ENCODE measurements at regions not wholly inside any gene's neighbourhood (a gene's known extent, or its start where the extent isn't known, plus 50 kb on each side); places are given as distances from the start of the nearest gene placed in this dataset.
A peak's percentile ranks its signal among the peaks of the same experiment; 100 is the strongest.

DNA sequence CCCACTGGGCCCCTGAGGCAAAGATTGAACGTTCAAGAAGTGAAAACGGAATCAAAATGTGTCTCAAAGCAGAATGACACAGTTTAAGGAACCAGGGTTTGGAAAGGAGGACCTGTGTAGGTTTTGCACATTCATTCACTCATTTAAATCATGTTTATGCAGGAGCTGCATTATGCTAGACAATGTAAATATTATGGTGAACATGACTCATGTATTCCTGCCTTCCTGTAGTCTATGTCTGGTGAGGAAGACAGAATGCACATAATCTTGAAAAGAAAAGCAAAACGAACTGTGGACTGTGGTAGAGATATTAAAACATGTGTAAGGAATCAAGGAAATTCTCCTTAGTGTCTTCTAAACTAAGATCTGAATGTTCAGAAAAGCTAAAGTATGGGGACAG, 311.8 kb upstream of the SMIM31 start:
- no peak overlapping the region for H3K9ac ChIP-seq (ENCODE audit: low read length)
- H3K27me3 ChIP-seq (replicated peaks; ENCODE audit: control insufficient read depth, insufficient read depth, low read length): no peaks in the 10 kb centered on the region
- H3K4me3 ChIP-seq (ENCODE audit: low read length): no peak overlapping the region
- peaks cover 7% of the 10 kb centered on the region for H3K4me1 ChIP-seq (ENCODE audit: control insufficient read depth, insufficient read depth, low read length)
- H3K9me3 ChIP-seq (ENCODE audit: control insufficient read depth, low read length): no peaks in the 10 kb centered on the region
- H3K36me3 ChIP-seq (ENCODE audit: control insufficient read depth, insufficient read depth, low read length, severe bottlenecking): no peaks in the 10 kb centered on the region
- no peak for DNase-seq (ENCODE audit: low read depth)

DNA sequence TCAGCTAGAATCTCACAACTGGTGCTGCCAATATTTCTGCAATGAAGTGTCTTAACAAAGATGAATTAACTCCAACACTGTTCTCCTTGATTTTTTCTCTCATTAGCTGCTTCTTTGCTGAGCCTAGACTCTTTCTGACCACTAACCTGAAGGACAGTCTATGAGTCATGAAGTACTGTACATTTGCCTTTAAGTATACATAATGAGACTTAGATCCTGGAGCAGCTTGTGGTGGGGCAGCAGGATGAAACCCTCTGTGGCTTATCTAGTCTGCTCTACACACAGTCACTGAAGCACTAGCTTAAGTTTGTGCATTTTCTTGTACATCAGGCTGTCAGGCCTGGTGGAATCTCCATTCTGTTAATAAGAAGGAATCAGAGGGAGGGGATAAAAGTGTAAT, 307.4 kb upstream of the SMIM31 start:
- Histone ChIP-seq H3K9ac (ENCODE audit: low read length) (no peak overlapping the region), H3K9me3 (ENCODE audit: control insufficient read depth, low read length) (no peaks in the 10 kb centered on the region), H3K27me3 (replicated peaks; ENCODE audit: control insufficient read depth, insufficient read depth, low read length) (no peaks in the 10 kb centered on the region), H3K36me3 (ENCODE audit: control insufficient read depth, insufficient read depth, low read length, severe bottlenecking) (no peaks in the 10 kb centered on the region), H3K4me3 (ENCODE audit: low read length) (no peak overlapping the region), H3K4me1 (ENCODE audit: control insufficient read depth, insufficient read depth, low read length) (no peaks in the 10 kb centered on the region)
- no peak for DNase-seq (ENCODE audit: low read depth)

DNA sequence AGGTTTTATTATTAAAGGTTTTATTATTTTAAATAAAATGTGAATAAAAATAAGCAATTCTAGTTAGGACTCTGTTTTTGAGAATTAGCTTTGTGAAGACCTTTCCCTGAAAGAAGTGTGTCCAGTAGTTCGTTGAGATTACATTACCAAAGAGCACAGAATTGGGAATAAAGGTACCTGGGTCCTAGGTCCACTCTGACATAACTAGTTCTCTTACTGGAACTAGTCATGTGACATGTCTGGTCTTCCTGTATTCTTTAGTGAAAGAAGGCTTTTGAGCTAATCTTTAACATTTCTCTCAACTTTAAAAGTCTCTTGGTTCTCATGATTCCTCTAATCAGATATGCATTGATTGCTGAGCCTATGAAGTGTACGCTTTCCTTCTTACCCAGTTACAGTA, 292.0 kb upstream of the SMIM31 start:
- H3K36me3 ChIP-seq (ENCODE audit: control insufficient read depth, insufficient read depth, low read length, severe bottlenecking): no peaks in the 10 kb centered on the region
- no peak overlapping the region for H3K4me3 ChIP-seq (ENCODE audit: low read length)
- H3K9ac ChIP-seq (ENCODE audit: low read length): no peak overlapping the region
- H3K9me3 ChIP-seq (ENCODE audit: control insufficient read depth, low read length): peaks cover 2% of the 10 kb centered on the region
- no peaks in the 10 kb centered on the region for H3K27me3 ChIP-seq (replicated peaks; ENCODE audit: control insufficient read depth, insufficient read depth, low read length)
- DNase-seq (ENCODE audit: low read depth): no peak
- H3K4me1 ChIP-seq (ENCODE audit: control insufficient read depth, insufficient read depth, low read length): peaks cover 2% of the 10 kb centered on the region

GRCh38 chr4:164462471-164462870, 291.5 kb upstream of the SMIM31 start:
- H3K36me3 ChIP-seq (ENCODE audit: control insufficient read depth, insufficient read depth, low read length, severe bottlenecking): no peaks in the 10 kb centered on the region
- H3K9ac ChIP-seq (ENCODE audit: low read length): no peak overlapping the region
- no peak overlapping the region for H3K4me3 ChIP-seq (ENCODE audit: low read length)
- no peak for DNase-seq (ENCODE audit: low read depth)
- no peaks in the 10 kb centered on the region for H3K27me3 ChIP-seq (replicated peaks; ENCODE audit: control insufficient read depth, insufficient read depth, low read length)
- peaks cover 2% of the 10 kb centered on the region for H3K4me1 ChIP-seq (ENCODE audit: control insufficient read depth, insufficient read depth, low read length)
- no peaks in the 10 kb centered on the region for H3K9me3 ChIP-seq (ENCODE audit: control insufficient read depth, low read length)

GRCh38 chr4:164464313-164464712, 289.6 kb upstream of the SMIM31 start:
- Histone ChIP-seq H3K27me3 (replicated peaks; ENCODE audit: control insufficient read depth, insufficient read depth, low read length) (no peaks in the 10 kb centered on the region), H3K4me3 (ENCODE audit: low read length) (no peak overlapping the region), H3K4me1 (ENCODE audit: control insufficient read depth, insufficient read depth, low read length) (peaks cover 2% of the 10 kb centered on the region), H3K9me3 (ENCODE audit: control insufficient read depth, low read length) (no peaks in the 10 kb centered on the region), H3K9ac (ENCODE audit: low read length) (no peak overlapping the region), H3K36me3 (ENCODE audit: control insufficient read depth, insufficient read depth, low read length, severe bottlenecking) (no peaks in the 10 kb centered on the region)
- no peak for DNase-seq (ENCODE audit: low read depth)

DNA sequence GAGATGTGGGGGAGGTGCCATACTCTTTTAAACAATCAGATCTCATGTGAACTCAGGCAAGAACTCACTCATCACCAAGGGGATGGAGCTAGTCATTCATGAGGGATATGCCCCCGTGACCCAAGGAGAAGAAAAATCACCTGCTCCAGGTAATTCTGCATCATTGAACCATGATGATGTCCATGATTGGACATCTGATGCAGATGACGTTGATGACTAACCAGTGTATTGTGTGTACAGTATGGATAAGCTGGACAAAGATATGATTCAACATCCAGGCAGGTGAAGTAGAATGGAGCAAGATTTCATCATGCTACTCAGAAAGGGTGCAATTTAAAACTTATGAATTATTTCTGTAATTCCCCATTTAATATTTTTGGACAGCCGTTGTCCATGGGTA, 286.4 kb upstream of the SMIM31 start:
- H3K9me3 ChIP-seq (ENCODE audit: control insufficient read depth, low read length): no peaks in the 10 kb centered on the region
- DNase-seq (ENCODE audit: low read depth): no peak
- H3K9ac ChIP-seq (ENCODE audit: low read length): no peak overlapping the region
- no peaks in the 10 kb centered on the region for H3K27me3 ChIP-seq (replicated peaks; ENCODE audit: control insufficient read depth, insufficient read depth, low read length)
- H3K4me3 ChIP-seq (ENCODE audit: low read length): no peak overlapping the region
- no peaks in the 10 kb centered on the region for H3K36me3 ChIP-seq (ENCODE audit: control insufficient read depth, insufficient read depth, low read length, severe bottlenecking)
- H3K4me1 ChIP-seq (ENCODE audit: control insufficient read depth, insufficient read depth, low read length): no peaks in the 10 kb centered on the region

- DNase-seq (ENCODE audit: low read depth): no peak
- Histone ChIP-seq H3K36me3 (ENCODE audit: control insufficient read depth, insufficient read depth, low read length, severe bottlenecking) (no peaks in the 10 kb centered on the region), H3K9me3 (ENCODE audit: control insufficient read depth, low read length) (peaks cover 3% of the 10 kb centered on the region), H3K4me1 (ENCODE audit: control insufficient read depth, insufficient read depth, low read length) (no peaks in the 10 kb centered on the region), H3K27me3 (replicated peaks; ENCODE audit: control insufficient read depth, insufficient read depth, low read length) (no peaks in the 10 kb centered on the region), H3K9ac (ENCODE audit: low read length) (no peak overlapping the region), H3K4me3 (ENCODE audit: low read length) (no peak overlapping the region)
Observed at GRCh38 chr4:164481306-164482091, 272.4 kb upstream of the SMIM31 start.

GRCh38 chr4:164482092-164482404, 271.9 kb upstream of the SMIM31 start:
- Histone ChIP-seq H3K4me3 (ENCODE audit: low read length) (no peak overlapping the region), H3K36me3 (ENCODE audit: control insufficient read depth, insufficient read depth, low read length, severe bottlenecking) (no peaks in the 10 kb centered on the region), H3K27me3 (replicated peaks; ENCODE audit: control insufficient read depth, insufficient read depth, low read length) (no peaks in the 10 kb centered on the region), H3K9me3 (ENCODE audit: control insufficient read depth, low read length) (peaks cover 3% of the 10 kb centered on the region), H3K9ac (ENCODE audit: low read length) (no peak overlapping the region), H3K4me1 (ENCODE audit: control insufficient read depth, insufficient read depth, low read length) (no peaks in the 10 kb centered on the region)
- DNase-seq (ENCODE audit: low read depth): no peak

GRCh38 chr4:164482758-164483157, 271.2 kb upstream of the SMIM31 start:
- H3K4me3 ChIP-seq (ENCODE audit: low read length): no peak overlapping the region
- no peaks in the 10 kb centered on the region for H3K4me1 ChIP-seq (ENCODE audit: control insufficient read depth, insufficient read depth, low read length)
- peaks cover 3% of the 10 kb centered on the region for H3K9me3 ChIP-seq (ENCODE audit: control insufficient read depth, low read length)
- no peak overlapping the region for H3K9ac ChIP-seq (ENCODE audit: low read length)
- H3K36me3 ChIP-seq (ENCODE audit: control insufficient read depth, insufficient read depth, low read length, severe bottlenecking): no peaks in the 10 kb centered on the region
- DNase-seq (ENCODE audit: low read depth): no peak
- no peaks in the 10 kb centered on the region for H3K27me3 ChIP-seq (replicated peaks; ENCODE audit: control insufficient read depth, insufficient read depth, low read length)

GRCh38 chr4:164483711-164484110, 270.2 kb upstream of the SMIM31 start:
- Histone ChIP-seq H3K9me3 (ENCODE audit: control insufficient read depth, low read length) (no peaks in the 10 kb centered on the region), H3K4me3 (ENCODE audit: low read length) (peak overlapping the region; percentile 62), H3K27me3 (replicated peaks; ENCODE audit: control insufficient read depth, insufficient read depth, low read length) (no peaks in the 10 kb centered on the region), H3K36me3 (ENCODE audit: control insufficient read depth, insufficient read depth, low read length, severe bottlenecking) (no peaks in the 10 kb centered on the region), H3K9ac (ENCODE audit: low read length) (no peak overlapping the region), H3K4me1 (ENCODE audit: control insufficient read depth, insufficient read depth, low read length) (no peaks in the 10 kb centered on the region)
- DNase-seq (ENCODE audit: low read depth): no peak

DNA sequence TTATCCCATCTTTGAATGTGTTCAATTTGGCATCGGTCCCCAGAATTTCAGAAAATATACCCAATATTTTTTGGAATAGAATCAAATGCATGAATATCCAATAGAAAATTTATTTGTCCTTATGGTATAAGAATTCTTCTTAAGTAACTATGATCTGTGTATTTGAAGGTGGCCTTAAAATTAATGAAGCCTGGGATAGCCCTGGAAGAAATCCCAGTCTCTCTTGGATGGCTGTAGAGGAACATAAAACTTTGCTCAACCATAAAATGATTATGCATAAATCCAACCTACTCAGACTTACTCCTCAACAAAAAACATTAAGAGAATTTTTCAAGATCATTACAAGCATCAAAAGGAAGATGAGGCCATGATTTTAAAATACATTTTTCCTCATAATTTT, 269.4 kb upstream of the SMIM31 start:
- no peaks in the 10 kb centered on the region for H3K4me1 ChIP-seq (ENCODE audit: control insufficient read depth, insufficient read depth, low read length)
- H3K4me3 ChIP-seq (ENCODE audit: low read length): no peak overlapping the region
- no peak for DNase-seq (ENCODE audit: low read depth)
- no peak overlapping the region for H3K9ac ChIP-seq (ENCODE audit: low read length)
- no peaks in the 10 kb centered on the region for H3K36me3 ChIP-seq (ENCODE audit: control insufficient read depth, insufficient read depth, low read length, severe bottlenecking)
- H3K9me3 ChIP-seq (ENCODE audit: control insufficient read depth, low read length): no peaks in the 10 kb centered on the region
- H3K27me3 ChIP-seq (replicated peaks; ENCODE audit: control insufficient read depth, insufficient read depth, low read length): no peaks in the 10 kb centered on the region

DNA sequence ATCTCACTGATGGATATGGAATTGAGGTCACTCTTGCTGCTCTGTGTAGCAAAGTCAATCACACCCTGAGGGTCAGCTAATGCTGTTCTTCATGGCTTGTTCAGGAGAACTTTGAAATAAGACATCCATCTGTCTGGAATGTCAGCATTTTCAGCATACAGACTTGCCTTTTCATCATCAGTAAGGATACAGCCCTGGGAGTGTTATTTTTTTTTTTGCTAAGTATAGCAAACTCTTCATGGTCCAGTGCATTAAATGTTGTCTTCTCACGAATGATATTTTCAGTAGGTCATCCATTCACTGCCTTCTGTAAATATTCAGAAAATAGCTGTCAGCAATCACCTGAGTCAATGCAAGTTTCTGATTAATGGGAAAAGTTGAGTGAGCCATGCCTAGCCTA, 268.8 kb upstream of the SMIM31 start:
- Histone ChIP-seq H3K9ac (ENCODE audit: low read length) (no peak overlapping the region), H3K4me3 (ENCODE audit: low read length) (no peak overlapping the region), H3K4me1 (ENCODE audit: control insufficient read depth, insufficient read depth, low read length) (no peaks in the 10 kb centered on the region), H3K9me3 (ENCODE audit: control insufficient read depth, low read length) (no peaks in the 10 kb centered on the region), H3K27me3 (replicated peaks; ENCODE audit: control insufficient read depth, insufficient read depth, low read length) (no peaks in the 10 kb centered on the region), H3K36me3 (ENCODE audit: control insufficient read depth, insufficient read depth, low read length, severe bottlenecking) (no peaks in the 10 kb centered on the region)
- DNase-seq (ENCODE audit: low read depth): no peak

Measured in adipocyte (in vitro differentiated cells).